GM13977 (cell line): ENCODE measurements at regions not wholly inside any gene's neighbourhood (a gene's known extent, or its start where the extent isn't known, plus 50 kb on each side); places are given as distances from the start of the nearest gene placed in this dataset.

Experiments used
- DNase-seq: peaks from one replicate; pipeline ENCODE4 v3.0.0; 2012; ENCODE audit warnings: low spot score
- CTCF ChIP-seq: IDR thresholded peaks from 2 replicates; pipeline ENCODE4 v1.5.1; 2012; ENCODE audit warnings: mild to moderate bottlenecking, control low read depth; ENCODE audit not compliant: insufficient read depth; ENCODE audit errors: extremely low read depth, missing control alignments
- in situ Hi-C: fragments of 300-500 bp; cut with MboI; formaldehyde crosslinking; loops from one replicate; pipeline ENCODE4 v1.12.0; 2022; ENCODE audit warnings: low sequenced_read_pairs, low pct_unique_long_range_greater_than_20kb, mixed read lengths, inconsistent platforms; ENCODE audit not compliant: unreplicated experiment

GRCh38 chr9:119094086-119094485, 275.1 kb downstream of the BRINP1 start:
- in situ Hi-C loops, result no loop called here
- DNase-seq, result no peak
- TF ChIP-seq CTCF, result no peak

GRCh38 chr9:119095072-119095471, 274.2 kb downstream of the BRINP1 start:
- no peak for TF ChIP-seq CTCF
- DNase-seq, result no peak
- in situ Hi-C loops, result no loop called here

- DNase-seq, result no peak
- in situ Hi-C loops, result no loop called here
- no peak for TF ChIP-seq CTCF
Measured at GRCh38 chr9:119101048-119101447, 268.2 kb downstream of the BRINP1 start.

- in situ Hi-C loops, result no loop called here
- DNase-seq, result no peak
- TF ChIP-seq CTCF, result no peak
Measured at GRCh38 chr9:119114681-119115080, 254.6 kb downstream of the BRINP1 start.
